ENCODE measurements at regions not wholly inside any gene's neighbourhood (a gene's known extent, or its start where the extent isn't known, plus 50 kb on each side); places are given as distances from the start of the nearest gene placed in this dataset.
"Not testable (repeated sequence)": the region's sequence is repeated elsewhere in the genome, so short reads cannot be mapped to it uniquely, and the experiment has no call there.

DNA sequence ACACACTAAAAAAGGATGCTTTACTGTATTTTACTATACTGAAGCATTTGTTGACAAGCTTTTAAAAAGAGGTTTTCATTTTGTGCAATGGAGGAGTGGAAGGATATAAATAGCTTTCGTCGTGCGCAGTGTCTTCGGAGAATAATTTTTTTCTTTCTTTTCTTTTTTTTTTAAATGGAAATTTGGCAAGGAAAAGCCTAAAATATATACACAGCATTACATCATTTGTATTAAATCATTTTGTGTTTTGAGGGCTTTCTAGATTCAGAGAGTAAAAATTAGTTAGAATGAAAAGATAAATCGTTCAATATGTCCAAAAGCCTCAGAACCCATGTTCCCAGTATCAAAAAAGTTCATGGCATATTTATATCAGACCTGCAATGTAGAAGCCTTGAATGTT is 150.2 kb upstream of the FERD3L start:
- no peak for DNase-seq

- DNase-seq = peak; percentile 83
Observed at GRCh38 chr7:19294619-19295018, 149.4 kb upstream of the FERD3L start.

- peak; percentile 25 for DNase-seq
Observed at GRCh38 chr7:19293431-19293830, 148.2 kb upstream of the FERD3L start.

- DNase-seq = peak; percentile 12
Observed at GRCh38 chr7:19290968-19291367, 145.7 kb upstream of the FERD3L start.

DNA sequence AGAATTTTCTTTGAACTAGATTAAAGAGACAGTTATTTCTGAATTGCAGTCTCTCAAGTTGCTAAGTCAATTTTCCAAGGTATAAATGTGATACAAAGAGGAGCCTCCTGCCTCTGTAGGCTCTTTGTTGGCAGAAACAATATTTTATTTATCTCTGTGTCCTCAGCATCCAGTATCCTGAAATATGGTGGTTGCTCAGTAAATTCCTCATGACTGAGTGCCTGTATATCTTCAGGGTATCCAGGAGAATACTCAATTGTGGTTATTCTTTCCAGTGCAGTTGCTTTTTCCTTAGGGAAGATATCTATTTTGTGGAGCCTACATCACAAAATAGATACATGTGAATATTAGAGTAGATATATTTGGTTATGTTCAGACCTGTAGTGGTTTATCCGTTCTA is 144.8 kb upstream of the FERD3L start:
- DNase-seq = no peak

GRCh38 chr7:19284596-19285300 is 139.5 kb upstream of the FERD3L start:
- peak; percentile 58 for DNase-seq

GRCh38 chr7:19284136-19284535 is 138.9 kb upstream of the FERD3L start:
- no peak for DNase-seq

DNA sequence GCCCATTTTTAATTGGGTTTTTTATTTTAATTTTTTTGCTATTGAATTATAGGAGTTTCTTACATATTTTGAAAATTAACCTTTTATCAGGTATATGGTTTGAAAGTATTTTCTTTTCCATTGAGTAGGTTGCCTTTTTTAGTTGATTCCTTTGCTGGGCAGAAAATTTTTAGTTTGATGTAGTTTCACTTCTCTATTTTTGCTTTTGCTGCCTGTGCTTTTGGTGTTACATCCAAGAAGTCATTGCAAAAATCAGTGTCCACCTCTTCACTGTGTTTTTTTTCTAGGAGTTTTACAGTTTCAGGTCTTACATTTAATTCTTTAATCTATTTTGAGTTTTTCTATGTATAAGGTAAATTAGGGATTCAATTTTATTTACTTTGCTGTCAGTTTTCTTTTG is 129.8 kb upstream of the FERD3L start:
- DNase-seq = no peak

GRCh38 chr7:19272329-19272728 is 127.1 kb upstream of the FERD3L start:
- DNase-seq = not testable (repeated sequence)

- DNase-seq = peak; percentile 28
Observed at GRCh38 chr7:19269301-19269700, 124.1 kb upstream of the FERD3L start.

- DNase-seq = peak; percentile 23
Observed at GRCh38 chr7:19268737-19269136, 123.5 kb upstream of the FERD3L start.

GRCh38 chr7:19262826-19263225 is 117.6 kb upstream of the FERD3L start:
- no peak for DNase-seq

GRCh38 chr7:19249281-19249680 is 104.1 kb upstream of the FERD3L start:
- DNase-seq = peak; percentile 82

DNA sequence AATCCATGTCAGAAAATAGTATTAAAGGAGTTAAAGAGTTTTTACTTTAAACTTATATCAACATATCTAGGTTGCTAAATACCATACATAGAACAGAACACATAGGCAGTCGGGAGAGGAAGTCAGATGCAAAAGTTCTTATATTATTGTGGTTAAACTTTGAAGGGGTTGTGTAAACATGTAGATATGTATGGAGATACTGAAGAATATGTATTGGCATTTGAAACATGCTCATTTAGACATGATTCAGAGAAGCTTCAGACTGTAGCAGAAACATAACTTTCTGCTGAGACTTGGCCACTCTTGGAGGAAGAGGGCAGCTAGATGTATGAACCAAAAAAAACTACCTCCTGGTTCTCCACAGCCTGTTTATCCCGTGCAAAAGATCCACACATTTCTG is 103.5 kb upstream of the FERD3L start:
- DNase-seq = peak; percentile 96

- DNase-seq = peak; percentile 23
Observed at GRCh38 chr7:19248115-19248514, 102.9 kb upstream of the FERD3L start.

GRCh38 chr7:19247017-19247416 is 101.8 kb upstream of the FERD3L start:
- no peak for DNase-seq

DNA sequence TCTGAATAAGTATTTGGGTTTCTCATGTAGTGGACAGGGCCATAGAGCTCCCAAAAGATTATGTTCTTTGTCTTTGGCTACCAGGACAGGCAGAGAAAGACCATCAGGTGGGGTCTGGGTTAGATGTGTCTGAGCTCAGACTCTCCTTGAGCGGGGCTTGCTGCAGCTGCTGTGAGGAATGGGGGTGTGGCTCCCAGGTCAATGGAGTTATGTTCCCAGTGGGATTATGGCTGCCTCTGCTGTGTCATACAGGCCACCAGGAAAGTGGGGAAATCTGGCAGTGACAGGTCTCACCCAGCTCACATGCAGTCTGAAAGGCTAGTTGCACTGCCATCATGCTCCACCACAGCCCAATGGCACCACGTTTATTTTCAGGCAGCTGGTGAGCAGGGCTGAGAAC is 97.0 kb upstream of the FERD3L start:
- DNase-seq = peak; percentile 4

GRCh38 chr7:19239951-19240350 is 94.7 kb upstream of the FERD3L start:
- DNase-seq = peak; percentile 26

- no peak for DNase-seq
Observed at GRCh38 chr7:19235680-19236079, 90.5 kb upstream of the FERD3L start.

DNA sequence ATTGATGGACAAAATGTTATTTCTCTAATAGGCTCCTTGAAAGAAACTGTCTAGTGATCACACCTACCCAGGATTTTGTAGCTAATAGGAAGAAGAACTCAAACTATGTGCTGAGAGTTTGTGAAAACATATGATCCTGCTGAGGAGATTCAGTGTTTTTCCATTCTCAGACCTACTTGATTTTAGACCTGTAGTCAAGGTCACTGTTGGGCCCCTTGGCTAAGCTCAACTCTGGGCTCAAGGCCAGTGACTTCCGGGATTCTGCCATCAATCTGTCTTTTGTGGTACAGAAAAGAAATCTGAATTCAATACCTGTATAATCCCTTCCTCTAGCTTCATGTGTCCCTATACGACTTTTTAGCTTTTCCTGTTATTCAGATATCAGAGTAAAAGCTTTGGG is 79.7 kb upstream of the FERD3L start:
- DNase-seq = no peak

- peak; percentile 87 for DNase-seq
Observed at GRCh38 chr7:19215412-19215811, 70.2 kb upstream of the FERD3L start.

- DNase-seq = no peak
Observed at GRCh38 chr7:19213746-19214145, 68.5 kb upstream of the FERD3L start.

- no peak for DNase-seq
Observed at GRCh38 chr7:19210893-19211413, 65.7 kb upstream of the FERD3L start.

- DNase-seq = no peak
Observed at GRCh38 chr7:19209166-19209696, 64.0 kb upstream of the FERD3L start.

DNA sequence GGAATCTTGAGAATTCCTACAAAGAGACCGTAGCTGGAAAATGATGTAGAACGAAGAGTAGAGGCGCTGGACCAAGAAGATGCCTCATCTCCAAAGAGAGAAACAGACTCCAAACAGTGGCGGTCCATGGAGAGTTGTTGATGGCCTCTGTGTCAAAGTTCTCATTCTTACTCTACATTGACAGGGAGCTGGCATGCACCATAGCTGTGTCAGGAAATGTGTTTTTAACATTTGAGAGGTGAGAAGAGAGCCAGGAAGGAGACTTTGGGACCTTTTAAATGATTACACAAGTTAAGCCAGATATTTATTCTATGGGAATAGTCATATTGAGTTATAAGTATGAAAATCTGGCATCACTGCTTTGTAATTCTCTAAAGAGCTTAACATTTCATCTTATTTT is 61.5 kb upstream of the FERD3L start:
- no peak for DNase-seq
